ENCODE measurements at regions not wholly inside any gene's neighbourhood (a gene's known extent, or its start where the extent isn't known, plus 50 kb on each side); places are given as distances from the start of the nearest gene placed in this dataset.

GRCh38 chr5:66503203-66503789, 92.9 kb upstream of the MAST4 start:
- DNase-seq, result no peak

DNA sequence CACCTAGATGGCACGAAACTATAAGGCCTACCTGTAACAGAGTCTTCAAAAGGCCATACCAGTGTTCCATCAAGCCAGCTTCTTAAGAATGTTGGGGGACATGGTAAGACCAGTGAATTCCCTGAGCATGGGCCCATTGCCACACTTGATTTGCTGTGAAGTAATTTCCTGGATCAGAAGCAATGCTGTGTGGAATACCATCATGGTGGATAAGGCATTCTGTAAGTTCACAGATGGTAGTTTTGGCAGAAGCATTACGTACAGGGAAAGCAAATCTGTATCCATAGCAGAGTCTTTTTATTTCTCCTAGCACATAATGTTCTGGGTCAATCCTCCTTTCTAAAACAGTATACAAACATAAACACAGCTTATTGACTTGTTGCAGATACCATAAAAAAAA, 89.1 kb upstream of the MAST4 start:
- DNase-seq, result no peak

- DNase-seq, result no peak
These were observed 84.7 kb upstream of the MAST4 start for GRCh38 chr5:66511491-66511890.

- DNase-seq, result no peak
These were observed 83.1 kb upstream of the MAST4 start for GRCh38 chr5:66513130-66513529.

GRCh38 chr5:66515209-66515608, 81.0 kb upstream of the MAST4 start:
- DNase-seq, result no peak

DNA sequence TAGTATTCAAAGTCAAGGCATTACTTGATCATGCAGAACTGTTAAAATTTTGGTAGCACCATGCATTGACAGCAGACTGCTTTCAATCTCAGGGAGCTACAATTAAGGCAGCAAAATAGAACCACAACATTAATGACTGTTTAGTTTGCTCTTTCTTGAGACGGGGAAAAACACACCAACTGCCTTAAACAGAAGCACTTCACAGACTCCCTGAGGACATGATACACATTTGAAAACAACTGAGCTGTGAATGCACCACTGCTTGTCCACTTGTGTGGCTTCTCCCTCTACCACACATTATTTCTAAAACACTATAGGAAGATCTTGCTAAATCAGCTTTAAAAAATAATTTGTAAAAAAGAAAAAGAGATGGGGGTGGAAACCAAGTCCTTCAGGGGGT, 79.6 kb upstream of the MAST4 start:
- DNase-seq, result no peak

DNA sequence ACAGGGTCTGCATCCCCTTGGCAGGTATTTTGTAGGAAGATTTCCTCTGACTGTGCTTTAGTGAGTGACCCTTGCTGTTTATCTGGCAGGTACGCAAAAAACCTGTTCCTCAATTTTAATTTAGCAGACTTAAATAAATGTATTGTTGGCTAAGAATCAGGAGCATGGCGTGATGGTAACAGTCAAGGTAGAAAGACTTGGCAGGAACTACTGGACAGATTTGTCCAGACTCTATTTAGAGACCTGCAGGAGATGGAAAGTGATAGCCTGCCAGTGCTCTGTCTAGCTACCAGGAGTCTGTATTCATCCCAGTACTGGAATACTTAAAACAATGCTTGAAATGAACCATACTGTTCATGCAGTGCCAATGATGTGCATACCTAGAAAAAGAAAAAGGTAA, 78.8 kb upstream of the MAST4 start:
- no peak for DNase-seq

GRCh38 chr5:66518052-66518451, 78.1 kb upstream of the MAST4 start:
- no peak for DNase-seq

GRCh38 chr5:66518753-66519152, 77.4 kb upstream of the MAST4 start:
- no peak for DNase-seq

DNA sequence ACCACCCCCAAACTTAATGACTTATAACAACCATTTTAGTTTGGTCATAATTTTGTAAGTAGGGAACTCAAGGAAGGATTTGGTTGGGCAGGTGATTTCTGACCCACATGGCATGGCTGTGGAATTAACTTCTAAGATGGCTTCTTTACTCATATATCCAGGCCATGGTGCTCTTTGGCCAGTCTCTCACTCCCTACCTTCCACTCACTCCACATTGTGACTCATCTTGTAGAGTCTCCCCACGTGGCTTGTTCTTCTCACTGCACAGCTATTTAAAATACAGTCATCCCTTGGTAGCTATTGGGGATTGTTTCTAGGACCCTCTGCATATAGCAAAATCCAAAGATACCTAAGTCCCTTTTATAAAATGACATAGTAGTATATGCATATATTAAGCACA, 76.6 kb upstream of the MAST4 start:
- DNase-seq, result no peak

- no peak for DNase-seq
These were observed 75.3 kb upstream of the MAST4 start for GRCh38 chr5:66520854-66521253.

DNA sequence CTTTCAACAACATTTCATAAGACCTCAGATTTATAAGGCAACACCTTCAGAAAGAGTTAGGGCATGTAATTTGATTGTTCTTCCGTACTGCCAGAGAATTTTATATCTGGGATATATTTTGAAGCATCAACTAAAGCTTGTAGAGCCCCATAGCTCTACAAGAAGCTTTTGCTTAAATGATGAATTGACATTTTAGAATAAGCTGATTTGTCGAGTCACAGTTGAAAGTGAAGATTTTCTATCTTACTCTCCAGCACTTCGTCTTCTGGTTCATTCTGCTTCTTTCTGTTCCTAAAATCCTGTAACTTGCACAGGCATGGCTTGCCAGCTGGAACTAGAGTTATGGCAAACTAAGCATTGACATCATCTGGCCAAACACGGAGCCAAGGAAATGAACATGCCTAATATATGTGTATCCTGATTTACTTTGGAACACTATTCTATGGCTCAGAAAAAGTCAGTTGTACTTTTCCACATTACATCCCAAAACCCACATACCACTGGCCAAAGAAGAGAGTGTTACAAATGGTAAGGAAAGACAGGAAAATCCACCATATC, 68.6 kb upstream of the MAST4 start:
- DNase-seq, result no peak

GRCh38 chr5:66529182-66529581, 67.0 kb upstream of the MAST4 start:
- DNase-seq, result no peak

DNA sequence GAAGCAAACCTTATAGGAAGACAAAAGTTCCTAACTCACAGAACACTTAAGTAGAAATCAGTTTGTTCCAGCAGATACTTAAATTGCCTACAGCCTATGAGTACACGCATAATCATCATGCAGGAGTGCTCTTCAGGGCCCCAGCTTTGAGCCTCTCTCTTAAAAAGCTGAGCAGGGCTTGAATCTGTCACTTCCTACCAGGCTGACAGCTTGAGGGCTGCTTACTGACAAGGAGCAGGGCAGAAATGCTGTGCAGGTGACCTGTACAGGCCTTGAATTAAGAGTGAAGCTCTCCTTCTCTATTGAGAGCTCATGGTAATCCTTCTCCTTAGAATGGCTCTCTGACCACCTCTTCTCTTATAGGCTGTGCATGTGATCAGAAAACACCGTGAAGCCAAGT, 66.5 kb upstream of the MAST4 start:
- DNase-seq, result no peak

DNA sequence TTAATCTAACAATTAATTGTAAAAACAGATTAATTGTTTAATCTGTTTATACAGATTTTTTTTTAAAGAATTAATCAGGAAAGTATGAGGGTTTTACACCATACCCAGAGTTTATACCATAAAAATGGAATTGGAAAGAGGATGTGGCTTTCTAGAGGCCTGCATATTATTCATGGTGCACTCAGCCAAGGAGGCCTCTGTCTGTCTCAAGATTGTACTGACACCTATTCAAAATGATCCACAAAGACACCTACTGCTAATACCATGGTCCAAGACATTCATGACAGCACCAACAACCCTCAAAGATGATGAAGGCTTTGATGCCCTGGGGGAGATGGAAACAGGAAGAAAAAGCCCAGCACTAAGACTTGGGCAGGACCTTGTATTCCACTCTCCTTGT, 58.1 kb upstream of the MAST4 start:
- DNase-seq, result no peak

DNA sequence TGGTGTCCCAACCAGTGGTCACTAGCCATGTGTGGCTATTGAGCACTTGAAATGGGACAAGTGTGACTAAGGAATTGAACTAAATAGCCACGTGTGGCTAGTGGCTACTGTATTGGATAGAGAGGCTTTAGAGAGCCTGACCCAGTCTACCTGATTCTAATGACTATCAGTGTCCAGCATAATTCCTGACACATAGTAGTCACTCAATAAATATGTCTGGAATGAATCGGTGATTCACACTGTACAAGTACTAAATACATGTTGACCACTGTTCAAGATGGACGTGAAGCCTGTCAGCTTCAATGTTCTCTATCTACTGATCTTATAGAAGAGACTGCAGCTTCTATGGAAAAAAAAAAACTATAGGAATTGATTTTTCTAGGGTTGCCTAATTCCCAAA, 57.7 kb upstream of the MAST4 start:
- no peak for DNase-seq

DNA sequence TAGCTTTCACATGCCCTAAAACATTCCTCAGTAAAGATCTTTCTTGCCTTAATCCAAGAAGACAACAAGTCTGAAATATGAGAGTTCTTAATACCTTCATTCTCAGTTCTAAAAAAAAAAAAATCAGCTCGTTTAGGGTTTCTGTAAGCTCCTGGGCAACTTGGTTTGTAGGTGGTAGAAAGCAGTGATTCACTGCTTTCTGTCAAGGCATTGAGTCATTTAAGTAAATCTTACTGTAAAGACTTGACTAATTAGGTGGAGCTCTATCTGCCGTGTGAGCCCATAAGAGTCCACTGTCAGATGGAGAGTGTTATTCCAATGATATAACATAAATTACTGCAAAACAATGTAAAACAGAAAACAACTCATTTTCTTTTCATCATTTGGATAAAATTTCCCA, 56.1 kb upstream of the MAST4 start:
- no peak for DNase-seq

- no peak for DNase-seq
These were observed 53.5 kb upstream of the MAST4 start for GRCh38 chr5:66542711-66543110.
